ENCODE measurements at regions not wholly inside any gene's neighbourhood (a gene's known extent, or its start where the extent isn't known, plus 50 kb on each side); places are given as distances from the start of the nearest gene placed in this dataset.

DNA sequence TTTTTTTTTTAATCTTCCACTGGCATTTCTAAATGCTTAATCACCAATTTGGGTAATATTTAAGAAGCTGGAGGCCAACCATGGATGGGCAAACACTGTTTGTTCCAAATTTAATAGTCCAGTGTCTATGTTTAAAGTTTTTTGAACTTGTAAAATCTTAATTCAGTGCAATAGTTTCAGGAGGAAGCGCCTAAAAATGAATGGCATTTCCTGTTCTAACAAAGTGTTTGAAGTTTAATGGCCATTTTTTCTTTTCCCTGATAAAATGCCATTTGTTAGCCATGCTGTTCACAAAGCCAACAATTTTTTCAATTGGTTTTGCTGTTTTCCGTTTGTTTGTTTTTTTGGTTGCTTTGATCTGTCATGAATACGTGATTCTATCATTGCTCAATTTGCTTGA is 552.1 kb downstream of the LMO4 start:
- DNase-seq (ENCODE audit: low read depth, low spot score) = no peak

DNA sequence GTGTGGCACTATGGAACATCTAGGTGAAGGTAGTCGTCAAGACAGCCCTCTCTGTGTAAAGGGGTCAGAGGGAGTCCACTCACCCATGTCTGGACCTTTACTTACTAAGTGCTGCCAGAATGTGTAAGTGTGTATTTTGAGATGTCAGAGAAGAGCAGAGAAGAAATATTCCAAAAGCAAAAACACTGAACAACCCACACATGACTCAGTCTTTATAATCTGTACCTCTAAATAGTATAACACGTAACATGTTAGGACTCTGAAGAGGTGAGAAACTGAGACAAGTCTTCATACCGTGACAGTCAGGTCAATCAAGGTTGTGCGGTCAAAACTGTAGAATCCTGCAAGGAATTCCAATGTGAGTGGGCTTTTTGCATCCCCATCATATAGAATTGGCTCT is 555.2 kb downstream of the LMO4 start:
- DNase-seq (ENCODE audit: low read depth, low spot score) = no peak
- in situ Hi-C loops (cut with HindIII; ENCODE audit: low pct_unique_long_range_greater_than_20kb, low sequenced_read_pairs) = no loop called here

More for the DNA sequence above, 552.1 kb downstream of the LMO4 start:
- in situ Hi-C loops (cut with HindIII; ENCODE audit: low pct_unique_long_range_greater_than_20kb, low sequenced_read_pairs) = no loop called here

- no peak for DNase-seq (ENCODE audit: low read depth, low spot score)
- in situ Hi-C loops (cut with HindIII; ENCODE audit: low pct_unique_long_range_greater_than_20kb, low sequenced_read_pairs) = no loop called here
These were observed 555.9 kb downstream of the LMO4 start for GRCh38 chr1:87884581-87884980.

- DNase-seq (ENCODE audit: low read depth, low spot score) = no peak
- in situ Hi-C loops (cut with HindIII; ENCODE audit: low pct_unique_long_range_greater_than_20kb, low sequenced_read_pairs) = no loop called here
These were observed 556.8 kb downstream of the LMO4 start for GRCh38 chr1:87885278-87886025.

DNA sequence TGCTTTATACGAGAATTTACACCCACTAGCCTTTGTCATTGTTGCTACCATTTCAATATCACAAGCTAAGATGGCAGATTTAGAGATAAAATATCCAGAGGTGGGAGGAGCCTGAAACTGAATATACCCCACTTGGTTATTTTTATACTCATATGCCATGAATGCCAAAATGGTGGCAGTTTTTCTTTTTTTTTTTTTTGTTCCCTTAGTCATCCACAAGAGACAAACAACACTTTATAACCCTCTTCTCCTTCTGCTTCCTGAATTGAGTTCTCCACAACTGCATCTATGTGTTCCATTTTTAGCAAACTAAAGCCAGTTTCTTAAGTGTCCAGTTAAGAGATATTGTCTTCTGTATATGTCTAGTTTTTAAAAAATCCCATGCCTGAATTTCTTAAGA is 558.4 kb downstream of the LMO4 start:
- in situ Hi-C loops (cut with HindIII; ENCODE audit: low pct_unique_long_range_greater_than_20kb, low sequenced_read_pairs) = no loop called here
- DNase-seq (ENCODE audit: low read depth, low spot score) = no peak

- no peak for DNase-seq (ENCODE audit: low read depth, low spot score)
- in situ Hi-C loops (cut with HindIII; ENCODE audit: low pct_unique_long_range_greater_than_20kb, low sequenced_read_pairs) = no loop called here
These were observed 559.8 kb downstream of the LMO4 start for GRCh38 chr1:87888446-87888845.

- DNase-seq (ENCODE audit: low read depth, low spot score) = no peak
- in situ Hi-C loops (cut with HindIII; ENCODE audit: low pct_unique_long_range_greater_than_20kb, low sequenced_read_pairs) = no loop called here
These were observed 565.4 kb downstream of the LMO4 start for GRCh38 chr1:87894062-87894461.

DNA sequence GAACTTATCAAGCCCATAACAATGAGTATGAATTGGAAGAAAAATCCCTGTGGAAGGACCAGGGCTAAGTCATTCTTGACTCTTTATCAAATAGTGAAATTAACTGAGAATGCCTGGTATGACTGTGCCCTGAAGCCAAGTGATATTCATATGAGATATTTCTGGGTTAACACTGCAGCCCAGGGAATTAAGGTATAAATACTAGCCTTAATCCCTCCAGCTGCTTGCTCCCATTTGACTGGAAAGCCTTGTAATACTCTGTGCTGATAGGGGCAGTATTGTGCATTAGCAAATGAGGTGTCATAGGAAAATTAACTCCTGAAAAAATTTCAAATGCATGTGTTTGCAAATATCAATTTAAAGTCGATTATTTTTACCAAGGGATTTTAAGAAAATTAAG is 568.8 kb downstream of the LMO4 start:
- in situ Hi-C loops (cut with HindIII; ENCODE audit: low pct_unique_long_range_greater_than_20kb, low sequenced_read_pairs) = no loop called here
- no peak for DNase-seq (ENCODE audit: low read depth, low spot score)

- DNase-seq (ENCODE audit: low read depth, low spot score) = no peak
- in situ Hi-C loops (cut with HindIII; ENCODE audit: low pct_unique_long_range_greater_than_20kb, low sequenced_read_pairs) = no loop called here
These were observed 569.8 kb downstream of the LMO4 start for GRCh38 chr1:87898431-87898830.

DNA sequence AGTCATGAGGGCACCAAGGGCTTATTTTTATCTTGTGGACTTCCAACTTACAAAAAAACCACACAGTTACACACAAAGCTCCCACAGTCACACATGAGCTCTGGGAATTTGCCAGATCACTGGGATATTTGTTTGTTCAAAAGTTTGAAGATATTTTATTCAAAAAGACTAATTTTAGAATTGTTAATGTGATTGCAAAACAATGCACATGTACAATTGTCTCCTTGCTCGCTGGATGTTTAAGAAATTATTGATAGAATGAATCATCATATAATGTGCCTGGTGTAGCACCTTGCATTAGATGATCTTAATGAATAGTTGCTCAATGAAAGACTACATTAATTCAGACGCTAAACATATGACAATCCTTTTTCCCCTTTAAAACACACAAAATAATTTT is 570.3 kb downstream of the LMO4 start:
- DNase-seq (ENCODE audit: low read depth, low spot score) = no peak
- in situ Hi-C loops (cut with HindIII; ENCODE audit: low pct_unique_long_range_greater_than_20kb, low sequenced_read_pairs) = no loop called here

DNA sequence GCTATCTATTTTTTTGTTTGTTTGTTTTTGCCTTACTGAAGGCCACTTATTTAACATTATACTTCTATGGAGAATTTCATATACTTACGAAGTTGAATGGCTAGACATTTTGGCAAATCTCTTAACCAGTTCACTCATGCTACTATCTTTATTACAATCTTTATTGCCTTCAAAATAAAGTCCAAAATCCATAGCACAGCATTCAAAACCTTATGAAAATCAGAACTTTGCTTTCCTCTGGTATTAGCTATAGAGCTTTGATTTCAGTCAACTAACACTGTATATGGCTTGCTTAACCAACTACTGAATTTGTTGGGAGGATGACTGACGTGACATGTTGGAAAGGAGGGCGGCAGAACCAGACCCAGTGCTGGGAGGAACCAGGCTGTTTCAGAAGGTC is 571.1 kb downstream of the LMO4 start:
- in situ Hi-C loops (cut with HindIII; ENCODE audit: low pct_unique_long_range_greater_than_20kb, low sequenced_read_pairs) = no loop called here
- no peak for DNase-seq (ENCODE audit: low read depth, low spot score)

DNA sequence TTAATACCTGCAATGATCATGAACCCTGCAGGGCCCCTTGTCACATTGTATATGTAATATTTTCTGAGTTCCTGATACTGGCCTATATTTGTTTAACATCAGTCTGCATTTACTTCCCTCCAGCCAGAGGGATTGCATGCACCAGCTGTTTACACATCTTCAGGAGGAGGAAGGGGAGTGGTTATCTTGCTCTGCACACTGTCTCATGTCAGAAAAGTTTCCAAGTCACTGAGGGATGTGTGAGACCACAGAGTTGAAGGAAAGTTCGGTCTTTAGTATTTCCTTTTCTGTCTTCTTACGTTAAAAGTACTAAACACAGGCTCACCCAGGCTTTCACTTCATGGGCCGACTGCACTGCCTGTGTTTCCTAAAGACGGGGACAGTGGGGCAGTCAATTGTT is 574.1 kb downstream of the LMO4 start:
- DNase-seq (ENCODE audit: low read depth, low spot score) = no peak
- in situ Hi-C loops (cut with HindIII; ENCODE audit: low pct_unique_long_range_greater_than_20kb, low sequenced_read_pairs) = no loop called here

DNA sequence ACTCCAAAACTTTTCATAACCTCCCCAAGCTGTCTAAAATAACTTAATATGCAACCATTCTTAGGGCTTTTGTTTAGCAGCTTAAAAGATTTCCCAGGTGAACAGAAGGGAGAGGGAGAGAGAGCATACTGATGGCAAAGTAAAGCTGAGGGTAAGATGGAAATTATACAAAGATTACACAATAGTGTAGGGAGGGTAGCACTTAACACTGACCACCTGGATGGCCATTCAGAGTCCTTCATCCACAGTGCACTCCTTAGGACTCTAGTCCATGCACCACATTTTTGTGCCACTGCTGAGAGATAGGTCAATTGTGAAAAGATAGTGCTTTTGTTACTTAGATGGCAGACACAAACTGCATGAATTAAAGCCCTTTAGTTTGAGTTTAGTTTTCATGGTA is 574.6 kb downstream of the LMO4 start:
- DNase-seq (ENCODE audit: low read depth, low spot score) = no peak
- in situ Hi-C loops (cut with HindIII; ENCODE audit: low pct_unique_long_range_greater_than_20kb, low sequenced_read_pairs) = no loop called here

- in situ Hi-C loops (cut with HindIII; ENCODE audit: low pct_unique_long_range_greater_than_20kb, low sequenced_read_pairs) = no loop called here
- DNase-seq (ENCODE audit: low read depth, low spot score) = no peak
These were observed 576.0 kb downstream of the LMO4 start for GRCh38 chr1:87904651-87905050.

DNA sequence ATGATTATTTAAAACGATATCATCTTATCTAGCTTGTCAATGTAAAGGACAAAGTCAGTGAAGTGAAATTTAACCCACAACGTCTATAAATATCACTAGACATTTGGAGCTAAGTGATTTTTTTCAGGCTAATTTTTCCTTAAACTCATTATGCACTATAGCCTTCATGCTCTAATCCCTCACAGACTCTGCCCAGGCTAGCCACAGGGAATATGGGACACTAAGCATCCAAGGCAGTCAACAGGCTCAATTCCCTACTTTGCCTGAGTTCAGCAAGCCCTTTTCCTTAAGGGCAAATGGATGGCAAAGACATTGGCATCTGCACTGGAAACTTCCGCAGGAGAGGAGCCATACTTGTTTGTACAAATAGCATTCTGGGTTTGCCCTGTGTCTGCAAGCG is 577.0 kb downstream of the LMO4 start:
- DNase-seq (ENCODE audit: low read depth, low spot score) = no peak
- in situ Hi-C loops (cut with HindIII; ENCODE audit: low pct_unique_long_range_greater_than_20kb, low sequenced_read_pairs) = no loop called here

DNA sequence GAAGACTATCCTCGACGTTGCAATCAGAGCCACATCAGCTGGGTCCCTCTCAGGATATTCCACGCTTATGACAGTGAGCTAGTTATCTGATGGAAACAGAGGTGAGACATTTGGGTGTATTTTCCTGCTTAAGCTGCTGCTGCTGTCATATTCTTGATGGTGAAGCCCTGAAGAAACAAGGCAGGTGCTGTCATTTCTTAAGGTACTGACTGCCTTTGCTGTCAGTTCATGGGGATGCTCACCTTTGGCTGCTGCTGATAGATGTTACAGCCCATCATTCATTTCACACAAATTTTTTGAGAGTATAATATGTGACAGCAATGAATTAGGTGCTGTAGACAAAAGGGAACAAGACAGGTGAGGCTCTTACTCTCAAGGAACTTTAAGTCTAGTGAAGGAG is 577.4 kb downstream of the LMO4 start:
- no peak for DNase-seq (ENCODE audit: low read depth, low spot score)
- in situ Hi-C loops (cut with HindIII; ENCODE audit: low pct_unique_long_range_greater_than_20kb, low sequenced_read_pairs) = no loop called here

GRCh38 chr1:87913361-87913760 is 584.7 kb downstream of the LMO4 start:
- in situ Hi-C loops (cut with HindIII; ENCODE audit: low pct_unique_long_range_greater_than_20kb, low sequenced_read_pairs) = no loop called here

DNA sequence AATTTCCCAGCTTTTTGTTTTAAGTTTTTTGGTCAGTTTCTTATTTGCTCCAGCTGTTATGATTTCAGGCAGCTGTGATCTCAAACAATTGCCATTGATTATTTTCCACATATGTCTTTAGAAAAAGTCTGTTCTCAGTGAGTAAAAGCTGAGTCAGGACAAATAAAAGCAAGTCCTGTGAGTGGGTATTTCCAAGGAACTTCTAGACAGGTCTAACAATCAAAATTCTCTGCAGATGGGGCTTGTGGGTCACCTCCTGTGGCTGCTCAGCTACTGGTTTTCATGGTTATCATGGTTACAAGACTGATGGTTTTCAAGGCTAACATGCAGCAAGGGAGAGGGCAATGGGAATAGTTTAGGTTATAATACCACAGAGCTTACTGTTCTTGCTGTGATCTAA is 585.7 kb downstream of the LMO4 start:
- in situ Hi-C loops (cut with HindIII; ENCODE audit: low pct_unique_long_range_greater_than_20kb, low sequenced_read_pairs) = no loop called here
- no peak for DNase-seq (ENCODE audit: low read depth, low spot score)

More at GRCh38 chr1:87913361-87913760, 584.7 kb downstream of the LMO4 start:
- DNase-seq (ENCODE audit: low read depth, low spot score) = no peak

DNA sequence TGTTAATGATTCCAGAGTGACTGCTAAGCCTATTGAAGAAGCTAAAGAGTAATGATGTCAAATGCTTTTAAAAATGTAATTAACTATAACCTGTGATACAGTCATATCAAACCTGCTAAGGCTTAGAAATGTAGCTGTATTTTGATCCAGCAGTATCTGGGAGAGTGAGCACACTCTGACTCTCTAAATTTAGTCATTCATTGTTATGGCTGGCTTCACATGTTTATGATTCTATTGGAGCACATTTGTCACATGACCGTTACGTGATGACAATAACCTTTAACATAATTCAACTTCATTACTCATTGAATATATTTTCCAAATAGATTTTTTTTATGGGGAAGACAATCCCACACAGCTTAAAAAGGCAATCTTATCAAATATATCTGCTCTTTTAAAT is 587.1 kb downstream of the LMO4 start:
- no peak for DNase-seq (ENCODE audit: low read depth, low spot score)
- in situ Hi-C loops (cut with HindIII; ENCODE audit: low pct_unique_long_range_greater_than_20kb, low sequenced_read_pairs) = no loop called here

DNA sequence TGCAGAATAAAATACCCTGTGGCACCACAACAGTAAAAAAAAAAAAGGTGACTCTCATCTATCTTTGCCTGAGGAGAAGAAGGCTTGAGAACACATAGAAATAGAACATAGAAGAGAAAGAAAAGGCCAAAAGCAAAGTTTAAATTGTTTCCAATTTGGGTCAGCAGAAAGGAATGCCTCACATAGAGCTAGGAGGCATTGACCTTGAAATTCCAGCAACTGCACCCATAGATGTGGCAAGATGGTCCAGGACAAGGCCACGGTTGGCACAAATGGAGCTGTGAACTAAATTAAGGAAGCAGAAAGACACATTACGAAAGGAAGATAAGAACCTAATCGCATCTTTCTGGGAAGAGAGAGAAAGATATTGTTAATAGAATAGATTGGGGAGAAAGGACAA is 588.3 kb downstream of the LMO4 start:
- no peak for DNase-seq (ENCODE audit: low read depth, low spot score)
- in situ Hi-C loops (cut with HindIII; ENCODE audit: low pct_unique_long_range_greater_than_20kb, low sequenced_read_pairs) = no loop called here

All from SK-MEL-5 (cell line).